Keratinocyte (primary cell): ENCODE measurements at regions not wholly inside any gene's neighbourhood (a gene's known extent, or its start where the extent isn't known, plus 50 kb on each side); places are given as distances from the start of the nearest gene placed in this dataset.

Source experiments
- EZH2 ChIP-seq: IDR thresholded peaks from one replicate; pipeline ENCODE4 v1.6.1; 2012; ENCODE audit warnings: inconsistent platforms, mild to moderate bottlenecking, low read length, moderate library complexity
- TF ChIP-seq, protein P1 (sequence below), 3 experiments: IDR thresholded peaks in 1 of 3; conservative IDR thresholded peaks in 1 of 3; optimal IDR thresholded peaks in 1 of 3; 2 replicates in 2 of 3; 3 replicates in 1 of 3; pipeline versions ENCODE3 to v1.5.1; 2011; ENCODE audit warnings: low read length in 3 of 3, mild to moderate bottlenecking in 3 of 3, moderate library complexity in 2 of 3, control low read depth in 1 of 3, inconsistent platforms in 1 of 3; ENCODE audit not compliant: insufficient read depth in 2 of 3; ENCODE audit errors: extremely low read depth in 1 of 3

DNA sequence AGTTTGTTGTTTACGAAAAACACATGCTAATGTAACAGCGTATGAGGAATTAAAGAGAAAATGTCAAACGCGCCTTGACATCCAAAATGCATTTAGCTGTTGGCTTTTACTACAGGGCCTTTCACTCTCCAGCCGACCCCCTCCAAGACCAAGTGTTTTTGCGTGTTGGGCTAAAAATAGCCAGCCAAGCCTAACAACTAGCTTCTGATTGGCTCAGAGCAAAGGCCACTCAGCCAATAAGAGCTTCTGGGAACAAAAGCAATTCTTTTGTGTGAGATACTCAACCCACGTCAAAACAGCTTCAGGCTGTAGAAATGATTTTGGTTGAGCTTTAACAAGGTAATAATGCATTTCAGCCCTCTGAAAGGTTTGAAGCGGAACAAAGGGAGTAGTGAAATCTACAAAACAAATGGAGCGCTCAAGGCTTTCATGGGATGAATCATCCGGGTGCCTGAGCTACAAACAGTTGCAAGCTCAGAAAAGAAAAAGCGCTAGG lies 198.7 kb upstream of the DCN start:
- TF ChIP-seq, protein P1, sequence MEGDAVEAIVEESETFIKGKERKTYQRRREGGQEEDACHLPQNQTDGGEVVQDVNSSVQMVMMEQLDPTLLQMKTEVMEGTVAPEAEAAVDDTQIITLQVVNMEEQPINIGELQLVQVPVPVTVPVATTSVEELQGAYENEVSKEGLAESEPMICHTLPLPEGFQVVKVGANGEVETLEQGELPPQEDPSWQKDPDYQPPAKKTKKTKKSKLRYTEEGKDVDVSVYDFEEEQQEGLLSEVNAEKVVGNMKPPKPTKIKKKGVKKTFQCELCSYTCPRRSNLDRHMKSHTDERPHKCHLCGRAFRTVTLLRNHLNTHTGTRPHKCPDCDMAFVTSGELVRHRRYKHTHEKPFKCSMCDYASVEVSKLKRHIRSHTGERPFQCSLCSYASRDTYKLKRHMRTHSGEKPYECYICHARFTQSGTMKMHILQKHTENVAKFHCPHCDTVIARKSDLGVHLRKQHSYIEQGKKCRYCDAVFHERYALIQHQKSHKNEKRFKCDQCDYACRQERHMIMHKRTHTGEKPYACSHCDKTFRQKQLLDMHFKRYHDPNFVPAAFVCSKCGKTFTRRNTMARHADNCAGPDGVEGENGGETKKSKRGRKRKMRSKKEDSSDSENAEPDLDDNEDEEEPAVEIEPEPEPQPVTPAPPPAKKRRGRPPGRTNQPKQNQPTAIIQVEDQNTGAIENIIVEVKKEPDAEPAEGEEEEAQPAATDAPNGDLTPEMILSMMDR (optimal IDR thresholded peaks at IDR 0.05 in 1 of 3, IDR thresholded peaks at IDR 0.05 in 1 of 3, conservative IDR thresholded peaks at IDR 0.05 in 1 of 3; ENCODE audit: extremely low read depth in 1 of 3, insufficient read depth in 2 of 3, low read length in 3 of 3), result no peak
- TF ChIP-seq EZH2, result no peak
